ENCODE measurements at regions not wholly inside any gene's neighbourhood (a gene's known extent, or its start where the extent isn't known, plus 50 kb on each side); places are given as distances from the start of the nearest gene placed in this dataset.

- Histone ChIP-seq H3K4me3 (no peak overlapping the region), H3K27me3 (no peaks in the 10 kb centered on the region), H3K36me3 (no peaks in the 10 kb centered on the region), H3K9me3 (no peaks in the 10 kb centered on the region)
- DNase-seq, result no peak
These were observed 88.3 kb downstream of the CEBPB start for GRCh38 chr20:50278684-50279531.

DNA sequence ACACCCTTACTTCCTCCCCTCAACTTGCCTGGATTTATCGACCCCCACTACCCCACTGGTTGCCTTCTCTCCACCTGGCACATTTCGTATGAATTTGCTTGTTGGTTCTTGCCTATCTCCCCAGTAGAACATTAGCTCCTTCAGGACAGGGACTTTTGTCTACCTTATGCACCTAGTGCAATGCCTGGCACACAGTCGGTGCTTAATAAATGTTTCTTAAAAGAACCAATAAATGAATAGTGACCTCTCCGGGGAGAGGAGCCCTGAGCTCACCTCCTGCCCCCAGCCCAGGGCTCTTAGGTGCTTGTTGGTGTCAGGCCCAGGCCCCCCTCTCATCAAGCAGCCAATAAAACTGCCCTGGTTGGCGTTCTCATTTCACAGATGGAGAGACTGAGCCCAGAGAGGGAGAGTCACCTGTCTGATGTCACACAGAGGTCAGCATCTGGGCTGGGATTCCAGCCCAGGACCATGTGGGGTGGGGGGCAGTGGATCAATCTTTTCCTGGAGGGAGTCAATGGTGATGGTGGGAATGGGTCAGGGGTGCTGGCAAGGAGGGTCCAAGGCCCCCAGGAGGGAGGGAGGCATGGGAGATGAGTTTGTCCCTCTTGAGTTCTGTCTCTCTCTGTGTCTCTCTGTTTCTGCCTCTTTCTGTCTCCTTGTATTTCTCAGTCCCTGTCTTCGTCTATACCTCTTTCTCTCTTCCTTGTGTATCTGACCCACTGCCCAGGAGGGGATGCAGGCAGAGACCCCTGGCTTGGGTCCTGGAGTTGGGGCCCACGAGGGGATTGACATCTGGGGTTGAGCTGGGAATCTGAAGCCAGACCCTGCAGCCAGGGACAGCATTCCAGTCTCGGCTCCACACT lies 89.6 kb downstream of the CEBPB start:
- DNase-seq, result no peak
- H3K4me3 ChIP-seq, result no peak overlapping the region
- H3K27me3 ChIP-seq, result no peaks in the 10 kb centered on the region
- no peaks in the 10 kb centered on the region for H3K9me3 ChIP-seq
- no peaks in the 10 kb centered on the region for H3K36me3 ChIP-seq

- Histone ChIP-seq H3K36me3 (no peaks in the 10 kb centered on the region), H3K27me3 (no peaks in the 10 kb centered on the region), H3K4me3 (no peak overlapping the region), H3K9me3 (no peaks in the 10 kb centered on the region)
- DNase-seq, result no peak
These were observed 90.4 kb downstream of the CEBPB start for GRCh38 chr20:50280851-50281655.

DNA sequence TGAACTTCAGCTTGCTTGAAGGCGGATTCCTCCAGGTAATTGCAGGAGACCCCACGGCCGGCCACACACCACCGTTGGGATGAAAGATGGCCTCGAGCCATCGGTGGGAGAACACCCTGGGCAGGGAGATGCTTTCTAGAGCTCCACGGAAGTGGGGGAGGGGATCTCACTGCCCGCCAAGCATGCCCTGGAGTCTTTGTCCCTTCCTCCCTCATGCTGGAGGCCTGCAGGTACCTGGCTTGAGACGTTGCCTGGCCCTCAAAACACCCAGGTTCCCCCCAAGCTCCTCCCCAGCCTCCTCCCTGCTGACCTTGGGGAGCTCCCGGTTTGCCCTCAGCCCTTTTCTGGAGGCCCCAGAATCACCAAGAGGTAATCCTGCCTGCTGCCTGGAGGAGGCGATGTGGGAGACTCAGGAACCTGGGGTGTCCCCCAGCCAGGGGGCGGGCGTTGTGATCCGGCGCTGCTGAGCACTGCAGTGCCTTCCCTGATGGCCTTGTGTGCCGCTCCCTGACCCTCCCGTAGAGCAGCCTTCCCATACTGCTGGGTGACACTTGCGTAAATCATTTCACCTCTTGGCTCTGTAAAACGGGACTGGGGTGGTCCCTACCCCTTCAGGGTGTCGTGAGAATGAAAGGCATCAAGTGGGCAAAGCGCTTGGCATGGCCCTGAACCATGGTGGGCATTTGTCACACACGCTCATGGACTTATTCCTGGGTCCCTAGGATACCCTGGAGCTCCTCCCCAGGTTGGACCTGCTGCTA lies 91.4 kb downstream of the CEBPB start:
- no peak overlapping the region for H3K4me3 ChIP-seq
- DNase-seq, result no peak
- H3K27me3 ChIP-seq, result no peaks in the 10 kb centered on the region
- no peaks in the 10 kb centered on the region for H3K9me3 ChIP-seq
- no peaks in the 10 kb centered on the region for H3K36me3 ChIP-seq

- no peak for DNase-seq
- H3K9me3 ChIP-seq, result no peaks in the 10 kb centered on the region
- H3K27me3 ChIP-seq, result no peaks in the 10 kb centered on the region
- no peak overlapping the region for H3K4me3 ChIP-seq
- no peaks in the 10 kb centered on the region for H3K36me3 ChIP-seq
These were observed 92.1 kb downstream of the CEBPB start for GRCh38 chr20:50282592-50283241.

DNA sequence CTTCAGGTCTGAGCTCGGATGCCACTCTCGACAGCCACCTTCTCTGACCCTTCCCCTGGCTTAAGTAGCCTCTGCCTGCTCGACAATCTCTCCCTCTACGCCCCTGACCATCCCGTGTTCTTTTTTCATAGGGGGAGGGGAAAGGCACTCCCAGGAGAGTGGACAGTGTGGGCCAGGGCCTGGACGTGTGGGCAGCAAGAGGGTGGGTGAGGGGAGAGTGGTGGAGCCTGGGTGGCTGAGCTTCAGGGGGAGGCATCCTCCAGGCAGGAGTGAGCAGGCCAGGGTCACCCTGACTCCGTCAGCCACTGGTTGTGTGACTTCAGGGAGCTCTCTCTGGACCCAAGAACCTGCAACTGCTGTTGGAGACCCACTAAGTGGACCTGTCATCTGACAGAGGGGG lies 92.7 kb downstream of the CEBPB start:
- no peak for DNase-seq
- Histone ChIP-seq H3K4me3 (no peak overlapping the region), H3K36me3 (no peaks in the 10 kb centered on the region), H3K9me3 (no peaks in the 10 kb centered on the region), H3K27me3 (no peaks in the 10 kb centered on the region)

- no peak for DNase-seq
These were observed 93.5 kb downstream of the CEBPB start for GRCh38 chr20:50283922-50284810.

DNA sequence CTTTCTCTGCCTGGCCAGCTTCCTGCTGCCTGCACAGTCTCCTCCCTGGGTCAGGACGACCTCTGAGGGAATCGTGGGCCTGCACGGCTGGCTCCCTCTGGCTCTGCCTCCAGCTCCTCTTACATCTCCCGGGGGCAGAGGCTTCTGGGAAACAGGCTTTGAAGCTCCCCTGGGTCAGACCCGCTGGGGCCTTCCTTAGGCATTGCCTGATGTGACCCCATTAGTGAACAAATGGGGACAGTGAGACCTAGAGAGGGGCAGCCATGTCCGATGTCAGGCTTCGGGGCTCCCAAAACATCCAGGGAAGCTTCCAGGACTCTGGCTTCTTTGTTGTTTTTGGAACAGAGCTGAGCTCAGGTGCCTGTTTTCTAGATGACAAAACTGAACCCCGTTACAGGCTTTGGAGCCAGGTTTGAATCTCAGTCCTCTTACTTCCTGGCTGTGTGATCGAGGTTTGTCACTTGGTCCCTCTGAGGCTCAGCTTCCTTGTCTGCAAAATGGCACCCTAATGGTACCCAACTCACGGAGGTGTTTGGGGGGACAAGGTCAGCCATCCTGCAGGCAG lies 94.3 kb downstream of the CEBPB start:
- DNase-seq, result no peak
- Histone ChIP-seq H3K27me3 (no peaks in the 10 kb centered on the region), H3K36me3 (no peaks in the 10 kb centered on the region), H3K4me3 (no peak overlapping the region), H3K9me3 (no peaks in the 10 kb centered on the region)

More at GRCh38 chr20:50283922-50284810, 93.5 kb downstream of the CEBPB start:
- H3K36me3 ChIP-seq, result no peaks in the 10 kb centered on the region
- H3K27me3 ChIP-seq, result no peaks in the 10 kb centered on the region
- no peaks in the 10 kb centered on the region for H3K9me3 ChIP-seq
- no peak overlapping the region for H3K4me3 ChIP-seq

- Histone ChIP-seq H3K36me3 (no peaks in the 10 kb centered on the region), H3K4me3 (no peak overlapping the region)
These were observed 94.9 kb downstream of the CEBPB start for GRCh38 chr20:50285376-50286173.

GRCh38 chr20:50286174-50286511 lies 95.5 kb downstream of the CEBPB start:
- DNase-seq, result no peak
- H3K27me3 ChIP-seq, result no peaks in the 10 kb centered on the region
- H3K36me3 ChIP-seq, result no peaks in the 10 kb centered on the region
- no peak overlapping the region for H3K4me3 ChIP-seq
- no peaks in the 10 kb centered on the region for H3K9me3 ChIP-seq

More at GRCh38 chr20:50285376-50286173, 94.9 kb downstream of the CEBPB start:
- H3K9me3 ChIP-seq, result no peaks in the 10 kb centered on the region
- no peak for DNase-seq
- no peaks in the 10 kb centered on the region for H3K27me3 ChIP-seq

DNA sequence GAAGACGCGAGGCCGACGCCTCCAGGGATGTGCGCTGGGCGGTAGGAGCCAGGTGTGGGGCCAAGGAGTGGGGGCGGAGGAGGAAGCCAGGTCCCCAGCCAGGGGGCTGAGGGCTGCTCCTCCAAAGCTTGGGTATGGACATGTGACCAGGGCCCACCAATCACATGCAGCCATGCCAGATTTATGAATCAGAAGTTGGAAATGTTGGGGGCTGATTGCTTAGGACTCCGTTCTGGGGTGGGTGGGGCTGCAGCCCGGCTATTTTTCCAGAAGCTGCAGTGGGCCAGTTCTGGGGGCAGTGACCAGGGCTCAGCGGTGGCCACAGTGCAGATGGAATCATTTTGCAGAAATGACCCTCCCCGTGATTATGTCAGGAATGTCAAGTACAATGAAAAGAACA lies 96.0 kb downstream of the CEBPB start:
- H3K9me3 ChIP-seq, result no peaks in the 10 kb centered on the region
- peak; percentile 77 for DNase-seq
- H3K4me3 ChIP-seq, result no peak overlapping the region
- no peaks in the 10 kb centered on the region for H3K36me3 ChIP-seq
- no peaks in the 10 kb centered on the region for H3K27me3 ChIP-seq

DNA sequence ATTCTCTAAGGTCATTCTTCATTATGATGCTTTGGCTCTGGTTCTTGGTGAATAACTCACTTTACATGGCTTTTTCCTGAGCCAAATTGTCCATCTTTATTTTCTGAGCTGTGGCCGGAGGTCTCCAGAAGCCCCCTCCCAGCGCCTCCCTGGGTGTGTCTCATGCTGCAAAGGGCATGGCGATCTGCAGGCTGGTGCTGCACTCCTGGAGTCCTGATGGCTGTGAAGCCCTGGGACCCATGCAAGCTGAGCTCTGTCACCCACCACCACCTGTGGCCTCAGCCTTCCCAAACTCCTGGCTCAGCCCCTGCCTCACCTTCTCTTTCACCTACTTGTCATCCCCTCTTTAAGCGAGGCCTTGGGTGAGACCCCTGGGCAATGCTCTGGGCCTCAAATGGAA lies 96.9 kb downstream of the CEBPB start:
- Histone ChIP-seq H3K4me3 (no peak overlapping the region), H3K9me3 (no peaks in the 10 kb centered on the region), H3K27me3 (no peaks in the 10 kb centered on the region), H3K36me3 (no peaks in the 10 kb centered on the region)
- DNase-seq, result no peak

GRCh38 chr20:50288128-50288623 lies 97.5 kb downstream of the CEBPB start:
- no peak overlapping the region for H3K4me3 ChIP-seq
- no peaks in the 10 kb centered on the region for H3K27me3 ChIP-seq
- no peak for DNase-seq
- H3K9me3 ChIP-seq, result no peaks in the 10 kb centered on the region
- H3K36me3 ChIP-seq, result no peaks in the 10 kb centered on the region

DNA sequence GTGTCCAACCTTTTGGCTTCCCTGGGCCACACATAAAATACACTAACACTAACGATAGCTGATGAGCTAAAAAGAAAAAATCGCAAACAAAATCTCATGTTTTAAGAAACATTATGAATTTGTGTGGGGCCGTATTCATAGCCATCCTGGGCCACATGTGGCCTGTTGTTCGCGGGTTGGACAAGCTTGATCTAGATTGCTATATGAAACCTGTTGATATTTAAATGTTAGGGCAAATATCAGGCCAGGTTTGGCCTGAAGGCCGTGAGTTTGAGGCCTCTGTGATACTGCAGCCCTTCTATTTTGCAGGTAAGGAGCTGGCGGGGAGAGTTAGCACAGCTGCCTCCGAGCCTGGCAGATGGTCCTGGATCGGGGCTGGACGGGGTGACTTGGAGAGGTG lies 99.0 kb downstream of the CEBPB start:
- no peaks in the 10 kb centered on the region for H3K36me3 ChIP-seq
- no peak for DNase-seq
- no peaks in the 10 kb centered on the region for H3K27me3 ChIP-seq
- H3K4me3 ChIP-seq, result no peak overlapping the region
- H3K9me3 ChIP-seq, result no peaks in the 10 kb centered on the region
